ENCODE measurements at regions not wholly inside any gene's neighbourhood (a gene's known extent, or its start where the extent isn't known, plus 50 kb on each side); places are given as distances from the start of the nearest gene placed in this dataset.

- H3K4me3 ChIP-seq (ENCODE audit: low read depth, low read length): no peak overlapping the region
- peak; percentile 51 for DNase-seq (ENCODE audit: low read depth)
- no peak for TF ChIP-seq CTCF (conservative IDR thresholded peaks at IDR 0.05; ENCODE audit: low read depth, low read length)
Observed at GRCh38 chr12:76259106-76259505, 89.1 kb downstream of the BBS10 start.

GRCh38 chr12:76256904-76257303, 91.3 kb downstream of the BBS10 start:
- no peak for TF ChIP-seq CTCF (conservative IDR thresholded peaks at IDR 0.05; ENCODE audit: low read depth, low read length)
- no peak overlapping the region for H3K4me3 ChIP-seq (ENCODE audit: low read depth, low read length)
- DNase-seq (ENCODE audit: low read depth): no peak

GRCh38 chr12:76256321-76256720, 91.9 kb downstream of the BBS10 start:
- no peak overlapping the region for H3K4me3 ChIP-seq (ENCODE audit: low read depth, low read length)
- no peak for TF ChIP-seq CTCF (conservative IDR thresholded peaks at IDR 0.05; ENCODE audit: low read depth, low read length)
- DNase-seq (ENCODE audit: low read depth): no peak

GRCh38 chr12:76255692-76256091, 92.5 kb downstream of the BBS10 start:
- no peak overlapping the region for H3K4me3 ChIP-seq (ENCODE audit: low read depth, low read length)
- no peak for TF ChIP-seq CTCF (conservative IDR thresholded peaks at IDR 0.05; ENCODE audit: low read depth, low read length)
- no peak for DNase-seq (ENCODE audit: low read depth)

GRCh38 chr12:76255281-76255680, 92.9 kb downstream of the BBS10 start:
- TF ChIP-seq CTCF (conservative IDR thresholded peaks at IDR 0.05; ENCODE audit: low read depth, low read length): no peak

GRCh38 chr12:76252031-76252430, 96.2 kb downstream of the BBS10 start:
- no peak for TF ChIP-seq CTCF (conservative IDR thresholded peaks at IDR 0.05; ENCODE audit: low read depth, low read length)
- no peak overlapping the region for H3K4me3 ChIP-seq (ENCODE audit: low read depth, low read length)
- DNase-seq (ENCODE audit: low read depth): no peak

More at GRCh38 chr12:76255281-76255680, 92.9 kb downstream of the BBS10 start:
- DNase-seq (ENCODE audit: low read depth): no peak
- H3K4me3 ChIP-seq (ENCODE audit: low read depth, low read length): no peak overlapping the region

GRCh38 chr12:76250256-76250655, 98.0 kb downstream of the BBS10 start:
- H3K4me3 ChIP-seq (ENCODE audit: low read depth, low read length): no peak overlapping the region
- no peak for TF ChIP-seq CTCF (conservative IDR thresholded peaks at IDR 0.05; ENCODE audit: low read depth, low read length)
- DNase-seq (ENCODE audit: low read depth): no peak
